Sigmoid colon (tissue), 6 donors: ENCODE measurements at regions not wholly inside any gene's neighbourhood (a gene's known extent, or its start where the extent isn't known, plus 50 kb on each side); places are given as distances from the start of the nearest gene placed in this dataset.

Source experiments
- DNase-seq: peaks from one replicate; pipeline ENCODE4 v3.0.0-alpha.2; 2019
- H3K27ac ChIP-seq, 4 donors: fragments of 200-600 bp; sonication (generic); one replicate each; pipeline ENCODE4 v1.5.1; 2016 to 2019; ENCODE audit warnings: mild to moderate bottlenecking in 1 of 4
- H3K27me3 ChIP-seq, 3 donors: fragments of 200-600 bp; sonication (generic); one replicate each; pipeline ENCODE4 v1.5.1; 2019; ENCODE audit warnings: mild to moderate bottlenecking in 1 of 3
- H3K36me3 ChIP-seq, 4 donors: fragments of 200-600 bp; sonication (generic); one replicate each; pipeline ENCODE4 v1.5.1; 2016 to 2019
- H3K4me1 ChIP-seq, 4 donors: fragments of 200-600 bp; sonication (generic); one replicate each; pipeline ENCODE4 v1.5.1; 2017 to 2019
- H3K4me3 ChIP-seq, 4 donors: fragments of 200-600 bp; sonication (generic); one replicate each; pipeline ENCODE4 v1.5.1; 2017 to 2019; ENCODE audit warnings: mild to moderate bottlenecking in 2 of 4, moderate library complexity in 1 of 4
- H3K9me3 ChIP-seq, 4 donors: fragments of 200-600 bp in 3 of 4; sonication (generic) in 3 of 4; one replicate each; pipeline versions ENCODE4 v1.5.1 to v1.6.1; 2013 to 2019
- CTCF ChIP-seq, 4 experiments: fragments of 450-650 bp in 3 of 4; fragments of 200-600 bp in 1 of 4; IDR thresholded peaks; one replicate each; pipeline ENCODE4 v1.5.1; 2016 to 2019; ENCODE audit warnings: antibody characterized with exemption in 4 of 4, mild to moderate bottlenecking in 3 of 4, moderate library complexity in 2 of 4
- EP300 ChIP-seq, 4 donors: sonication (generic); formaldehyde crosslinking; IDR thresholded peaks; one replicate each; pipeline ENCODE4 v1.6.1; 2017; ENCODE audit warnings: antibody characterized with exemption in 4 of 4
- POLR2A ChIP-seq, 2 donors: fragments of 450-650 bp; IDR thresholded peaks; one replicate each; pipeline ENCODE4 v1.6.1; 2016; ENCODE audit warnings: antibody characterized with exemption in 2 of 2, mild to moderate bottlenecking in 2 of 2, moderate library complexity in 2 of 2
- POLR2AphosphoS5 ChIP-seq, 4 donors: sonication (generic); formaldehyde crosslinking; IDR thresholded peaks; one replicate each; pipeline ENCODE4 v1.6.1; 2017; ENCODE audit warnings: antibody characterized with exemption in 4 of 4
- WGBS, 2 donors: extraction: QIAGEN DNeasy Blood & Tissue Kit; methylation state at CpG; one replicate each; pipeline ENCODE4 v1.1.7; 2013; 5-methylcytosine and 5-hydroxymethylcytosine counted together
- intact Hi-C: fragments of 100-400 bp; cut with DNase I; formaldehyde crosslinking; loops from one replicate; pipeline ENCODE4 v1.15.1; 2023
- donor health status: healthy with polysubstance abuse.
- donor health status: healthy.

GRCh38 chr15:77697893-77698292, 65.2 kb upstream of the LINGO1 start:
- intact Hi-C loops: no loop called here
- no peak overlapping the region for H3K27ac ChIP-seq
- no peak for DNase-seq
- 32 to 39% methylated on average over 7 of the region's 7 CpGs for WGBS, 2 donors
- no peaks in the 10 kb centered on the region for H3K4me1 ChIP-seq
- no peaks in the 10 kb centered on the region for H3K9me3 ChIP-seq
- no peak overlapping the region for H3K4me3 ChIP-seq
- H3K27me3 ChIP-seq: peaks cover 3 to 46% (median 25%) of the 10 kb centered on the region in 3 donors
- no peaks in the 10 kb centered on the region for H3K36me3 ChIP-seq
- TF ChIP-seq CTCF (IDR thresholded peaks at IDR 0.05) (no peak), POLR2AphosphoS5 (IDR thresholded peaks at IDR 0.05) (no peak), POLR2A (IDR thresholded peaks at IDR 0.05) (no peak), EP300 (IDR thresholded peaks at IDR 0.05) (no peak)

- Histone ChIP-seq H3K36me3 (no peaks in the 10 kb centered on the region), H3K4me3 (no peak overlapping the region), H3K4me1 (no peaks in the 10 kb centered on the region), H3K9me3 (no peaks in the 10 kb centered on the region), H3K27me3 (peaks cover 3 to 52% (median 35%) of the 10 kb centered on the region in 3 donors), H3K27ac (no peak overlapping the region)
- TF ChIP-seq EP300 (IDR thresholded peaks at IDR 0.05) (no peak), POLR2A (IDR thresholded peaks at IDR 0.05) (no peak), POLR2AphosphoS5 (IDR thresholded peaks at IDR 0.05) (no peak), CTCF (IDR thresholded peaks at IDR 0.05) (no peak)
- no peak for DNase-seq
- WGBS, 2 donors: 60 to 79% methylated on average over 8 of the region's 8 CpGs
- intact Hi-C loops: no loop called here
Measured at GRCh38 chr15:77696871-77697270, 64.2 kb upstream of the LINGO1 start.

GRCh38 chr15:77695961-77696582, 63.4 kb upstream of the LINGO1 start:
- Histone ChIP-seq H3K27me3 (peaks cover 3 to 52% (median 36%) of the 10 kb centered on the region in 3 donors), H3K9me3 (no peaks in the 10 kb centered on the region), H3K4me3 (no peak overlapping the region), H3K36me3 (no peaks in the 10 kb centered on the region), H3K27ac (no peak overlapping the region), H3K4me1 (no peaks in the 10 kb centered on the region)
- no peak for DNase-seq
- WGBS, 2 donors: 18 to 51% methylated on average over 23 of the region's 23 CpGs
- intact Hi-C loops: no loop called here
- TF ChIP-seq POLR2AphosphoS5 (IDR thresholded peaks at IDR 0.05) (no peak), EP300 (IDR thresholded peaks at IDR 0.05) (no peak), CTCF (IDR thresholded peaks at IDR 0.05) (no peak), POLR2A (IDR thresholded peaks at IDR 0.05) (no peak)

- intact Hi-C loops: no loop called here
- WGBS, 2 donors: 63 to 68% methylated on average over 6 of the region's 6 CpGs
- Histone ChIP-seq H3K4me3 (no peak overlapping the region), H3K9me3 (no peaks in the 10 kb centered on the region), H3K27me3 (peaks cover 3 to 52% (median 36%) of the 10 kb centered on the region in 3 donors), H3K36me3 (no peaks in the 10 kb centered on the region), H3K27ac (no peak overlapping the region), H3K4me1 (no peaks in the 10 kb centered on the region)
- DNase-seq: no peak
- TF ChIP-seq POLR2AphosphoS5 (IDR thresholded peaks at IDR 0.05): no peak
- no peak for TF ChIP-seq EP300 (IDR thresholded peaks at IDR 0.05)
- TF ChIP-seq POLR2A (IDR thresholded peaks at IDR 0.05): no peak
- TF ChIP-seq CTCF (IDR thresholded peaks at IDR 0.05): no peak
Measured at GRCh38 chr15:77695548-77695947, 62.8 kb upstream of the LINGO1 start.

- 70 to 74% methylated on average over 5 of the region's 5 CpGs for WGBS, 2 donors
- intact Hi-C loops: no loop called here
- H3K27me3 ChIP-seq: peaks cover 3 to 51% (median 36%) of the 10 kb centered on the region in 3 donors
- DNase-seq: no peak
- H3K4me3 ChIP-seq: no peak overlapping the region
- H3K9me3 ChIP-seq: no peaks in the 10 kb centered on the region
- H3K36me3 ChIP-seq: no peaks in the 10 kb centered on the region
- no peak overlapping the region for H3K27ac ChIP-seq
- no peaks in the 10 kb centered on the region for H3K4me1 ChIP-seq
- TF ChIP-seq EP300 (IDR thresholded peaks at IDR 0.05): no peak
- TF ChIP-seq CTCF (IDR thresholded peaks at IDR 0.05): no peak
- TF ChIP-seq POLR2A (IDR thresholded peaks at IDR 0.05): no peak
- no peak for TF ChIP-seq POLR2AphosphoS5 (IDR thresholded peaks at IDR 0.05)
Measured at GRCh38 chr15:77693576-77693975, 60.9 kb upstream of the LINGO1 start.
